IPS-NIHi7 (cell line): ENCODE measurements at regions not wholly inside any gene's neighbourhood (a gene's known extent, or its start where the extent isn't known, plus 50 kb on each side); places are given as distances from the start of the nearest gene placed in this dataset.

ENCODE experiments used
- DNase-seq: peaks from one replicate; pipeline ENCODE4 v3.0.0; 2012; ENCODE audit warnings: mixed read lengths; ENCODE audit errors: extremely low spot score

DNA sequence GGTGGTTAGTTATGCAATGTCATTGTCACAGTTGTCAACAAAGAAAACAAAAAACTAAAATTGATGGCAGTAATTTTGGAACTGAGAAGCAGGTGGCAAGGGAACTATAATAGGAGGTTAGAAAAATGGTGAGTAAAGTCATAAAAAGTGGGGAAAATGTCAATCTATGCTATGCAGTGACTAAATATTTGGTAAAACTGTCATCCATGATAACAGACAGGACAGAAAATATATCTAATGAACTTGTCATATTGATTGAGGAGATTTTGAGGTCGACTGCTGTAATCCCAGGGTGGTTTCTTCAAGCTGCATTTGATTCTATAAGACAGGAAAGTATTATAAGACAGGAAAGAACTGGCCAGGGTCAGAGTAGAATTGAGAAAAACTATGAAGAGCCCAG, 998.4 kb downstream of the IGSF11 start:
- no peak for DNase-seq

DNA sequence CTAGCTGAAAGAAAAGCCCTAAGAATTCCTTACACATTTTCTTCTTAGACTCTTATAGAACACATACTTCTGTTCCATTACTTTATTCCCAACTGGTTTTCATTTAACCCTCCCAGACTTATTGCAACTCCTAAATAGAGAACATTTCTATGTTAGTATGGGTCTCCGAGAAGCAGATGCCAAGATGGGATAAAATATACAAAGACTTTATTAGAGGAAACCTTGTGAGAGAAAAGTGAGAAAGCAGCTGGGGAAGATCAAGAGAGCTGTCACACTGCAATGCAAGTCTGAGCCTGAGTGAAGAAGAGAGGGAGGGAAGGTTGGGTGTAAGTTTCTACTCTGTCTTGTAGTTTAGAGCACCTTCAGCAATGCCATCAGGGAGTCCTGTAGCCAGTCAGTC, 979.3 kb downstream of the IGSF11 start:
- no peak for DNase-seq

DNA sequence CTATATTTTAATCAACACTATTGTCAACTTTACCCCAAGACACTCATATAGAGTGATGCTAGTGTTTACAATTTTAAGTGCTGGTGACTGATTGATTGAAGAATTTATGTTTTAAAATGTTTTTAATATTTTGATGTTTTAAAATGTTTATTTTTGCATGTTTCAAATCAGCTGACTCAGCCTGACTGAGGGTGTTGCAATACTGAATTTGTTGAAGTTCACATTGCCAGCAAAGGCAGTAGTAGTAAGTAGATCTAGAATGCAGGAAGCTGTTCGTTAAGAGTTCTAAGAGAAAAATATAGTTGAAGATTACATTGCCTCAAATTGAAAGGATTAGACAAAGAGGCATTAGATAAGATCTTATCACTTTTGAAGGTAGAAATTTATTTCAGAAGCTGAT, 977.6 kb downstream of the IGSF11 start:
- DNase-seq = no peak

DNA sequence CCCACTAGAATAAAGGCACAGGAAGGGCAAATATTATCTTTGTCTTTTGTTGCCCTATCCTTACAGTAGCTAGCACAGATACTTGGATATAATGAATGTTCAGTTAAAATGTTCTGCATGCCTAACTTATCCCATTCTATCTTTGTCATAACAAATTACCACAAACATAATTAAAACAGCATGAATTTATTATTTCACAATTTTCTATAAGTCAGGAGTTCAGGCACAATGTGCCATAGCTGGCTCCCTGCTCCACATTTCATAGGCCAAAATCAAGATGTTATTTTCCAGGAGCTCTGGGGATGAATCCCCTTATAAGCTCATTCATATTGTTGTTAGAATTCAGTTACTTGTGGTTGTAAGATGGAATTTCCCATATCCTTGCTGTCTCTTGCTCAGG, 975.5 kb downstream of the IGSF11 start:
- DNase-seq = no peak

DNA sequence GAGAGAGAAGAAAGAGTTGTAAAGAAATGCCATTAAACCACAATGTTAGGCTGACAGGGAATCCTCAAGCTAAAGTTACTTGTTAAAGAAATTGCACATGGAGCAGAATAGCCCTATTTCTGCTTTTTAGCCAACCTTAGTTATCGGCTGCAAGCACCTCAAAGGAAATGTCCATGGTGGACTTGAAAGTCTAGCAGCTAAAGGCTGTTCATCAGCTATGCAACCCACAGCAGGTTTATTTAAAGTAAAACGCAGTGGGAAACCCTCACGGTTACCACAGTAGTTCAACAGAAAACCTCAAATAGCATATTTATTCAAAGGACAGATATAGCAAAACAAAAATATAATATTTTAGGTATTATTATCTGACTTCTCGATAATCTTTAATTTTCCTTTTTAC, 967.2 kb downstream of the IGSF11 start:
- no peak for DNase-seq

DNA sequence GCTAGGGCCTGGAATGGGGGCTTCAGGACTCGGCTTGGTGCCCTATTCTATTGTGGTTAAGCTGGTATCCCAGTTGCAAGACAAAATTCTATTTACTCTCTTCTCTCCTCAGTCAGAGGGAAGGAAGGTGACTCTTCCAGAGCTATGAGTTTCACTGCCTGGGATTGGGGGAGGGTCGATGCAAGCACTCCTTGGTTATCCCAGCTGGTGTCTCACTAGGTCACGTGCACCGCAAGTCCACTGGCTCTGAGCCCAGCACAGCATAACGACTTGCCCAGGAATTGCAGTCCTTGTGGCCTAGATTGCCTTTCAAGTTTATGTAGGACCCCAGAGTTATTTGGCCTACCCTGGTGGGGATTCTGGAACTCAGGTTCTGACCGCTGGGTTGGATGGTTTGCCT, 958.8 kb downstream of the IGSF11 start:
- no peak for DNase-seq

DNA sequence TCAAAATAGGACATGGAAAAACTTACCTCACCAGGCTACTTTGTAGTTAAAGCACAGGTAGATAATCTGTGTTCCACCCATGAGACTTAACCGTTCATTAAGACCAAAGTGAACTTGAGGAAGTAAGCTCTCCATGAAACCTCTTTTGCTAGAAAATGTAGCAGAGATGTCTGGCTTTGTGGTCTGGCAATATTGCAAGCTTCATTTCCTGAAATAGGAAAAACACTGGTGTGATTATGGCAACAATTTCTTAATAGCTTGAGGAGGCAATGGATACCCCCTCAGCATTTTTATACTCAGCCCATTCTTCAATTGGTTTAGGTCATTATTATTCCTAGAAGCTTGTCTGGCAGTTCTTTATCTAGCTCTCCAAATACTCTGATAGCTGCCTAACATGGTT, 957.3 kb downstream of the IGSF11 start:
- no peak for DNase-seq

DNA sequence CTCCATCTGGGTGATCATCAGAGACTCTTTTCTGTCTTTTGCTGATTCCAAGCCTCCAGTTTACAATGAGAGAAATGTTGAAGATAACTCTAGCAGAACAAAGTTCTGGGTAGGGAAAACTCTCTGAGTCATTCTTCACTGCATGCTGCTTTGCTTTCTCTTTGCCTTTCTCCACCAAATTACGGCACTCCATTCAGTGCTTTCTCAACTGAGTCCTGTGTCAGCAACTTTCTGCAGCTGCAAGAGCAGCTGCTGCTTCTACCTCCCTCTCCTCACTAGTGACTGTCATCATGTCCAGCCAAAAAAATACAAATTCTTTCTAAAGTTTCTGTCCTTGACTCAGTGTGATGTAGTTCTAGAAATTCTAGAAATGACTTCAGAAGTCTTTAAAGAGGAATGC, 953.8 kb downstream of the IGSF11 start:
- no peak for DNase-seq

DNA sequence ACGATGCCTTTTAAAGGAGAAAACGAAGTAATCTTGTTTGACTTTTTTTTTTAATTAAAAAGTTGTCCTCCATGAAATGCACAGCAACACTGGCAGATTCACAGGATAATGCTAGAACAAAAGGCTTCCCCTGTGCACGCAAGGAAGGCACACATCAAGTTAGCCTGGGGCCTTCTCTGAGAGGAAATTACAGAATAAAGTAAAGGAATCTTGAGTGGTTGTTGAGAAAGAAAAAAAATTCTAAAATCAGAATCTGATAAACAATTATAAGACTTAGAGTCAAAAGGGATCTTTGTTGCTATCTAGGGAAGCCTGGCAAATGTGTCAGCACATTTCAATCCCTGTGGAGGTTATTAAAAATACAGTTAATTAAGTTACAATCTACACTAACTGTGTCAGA, 946.0 kb downstream of the IGSF11 start:
- DNase-seq = no peak

DNA sequence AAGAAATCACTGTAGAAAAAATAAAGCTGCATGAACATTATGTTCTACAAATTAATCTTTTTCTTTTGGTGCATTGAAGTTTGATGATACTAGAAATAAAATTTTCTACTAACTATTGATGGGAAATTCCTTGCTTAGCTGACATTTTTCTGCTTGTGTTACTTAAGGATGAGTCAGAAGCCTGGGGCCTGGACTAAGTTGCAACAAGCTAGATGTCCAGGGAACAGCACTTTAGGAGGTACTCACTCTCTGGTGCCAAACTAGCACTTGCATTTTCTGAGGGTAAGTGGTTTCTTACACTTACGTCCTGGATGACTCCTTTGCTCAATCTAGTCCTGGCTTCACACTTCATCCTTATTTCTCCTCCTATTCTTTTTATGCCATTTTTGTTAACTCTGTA, 945.1 kb downstream of the IGSF11 start:
- DNase-seq = no peak

DNA sequence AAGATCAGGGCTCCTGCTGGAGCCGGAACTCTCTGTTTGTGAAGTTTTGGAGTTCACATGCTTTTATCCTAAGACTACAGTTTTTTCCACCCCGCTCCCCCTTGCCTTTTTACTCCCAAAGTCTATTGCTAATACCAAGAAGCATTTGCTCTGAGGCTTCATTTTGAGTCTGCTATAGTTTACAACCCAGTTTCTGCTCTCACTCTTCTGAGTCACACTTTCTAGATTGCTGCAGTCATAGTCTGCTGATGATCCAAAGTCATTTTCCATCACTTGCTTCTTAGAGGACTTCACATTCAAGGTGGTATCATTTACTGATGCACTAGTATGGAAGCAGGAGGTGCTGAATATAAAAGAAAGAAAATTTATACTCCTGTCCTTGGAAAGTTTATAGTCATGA, 937.4 kb downstream of the IGSF11 start:
- no peak for DNase-seq

DNA sequence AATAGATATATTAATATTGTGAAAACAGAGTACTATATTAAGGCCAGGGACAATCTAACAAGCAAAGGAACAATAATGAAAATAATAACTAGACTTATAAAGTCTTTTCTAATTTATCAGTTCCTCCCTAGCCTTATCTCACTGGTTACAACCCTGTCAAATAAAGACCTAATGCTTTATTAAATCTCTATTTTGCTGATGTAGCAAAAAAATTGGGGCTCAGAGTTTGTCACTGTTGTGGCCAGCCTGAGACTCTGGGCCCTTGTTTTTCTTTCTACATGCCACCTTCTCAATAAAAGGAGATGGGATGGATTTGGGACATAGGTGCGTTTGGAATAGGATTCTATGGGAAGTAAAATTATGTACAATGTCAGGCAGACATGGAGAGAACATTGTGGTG, 937.0 kb downstream of the IGSF11 start:
- no peak for DNase-seq

DNA sequence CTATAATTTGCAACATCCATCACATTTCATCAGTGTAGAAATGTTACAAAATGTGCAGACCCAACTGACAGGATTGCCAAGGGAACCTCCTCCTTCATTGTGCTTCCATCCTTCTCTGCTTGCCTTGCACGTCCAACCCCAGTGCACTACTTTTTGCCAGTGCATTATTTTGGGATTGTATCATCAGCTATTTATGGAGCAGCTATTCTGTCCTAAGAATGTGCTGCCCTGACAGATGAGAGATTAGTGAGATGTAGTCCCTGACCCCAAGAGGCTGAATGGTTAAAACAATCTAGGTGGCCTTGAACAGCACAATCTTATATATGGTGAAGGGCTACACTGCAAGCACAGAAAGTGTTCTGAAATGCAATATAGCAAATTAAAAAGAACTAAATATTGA, 935.8 kb downstream of the IGSF11 start:
- no peak for DNase-seq

DNA sequence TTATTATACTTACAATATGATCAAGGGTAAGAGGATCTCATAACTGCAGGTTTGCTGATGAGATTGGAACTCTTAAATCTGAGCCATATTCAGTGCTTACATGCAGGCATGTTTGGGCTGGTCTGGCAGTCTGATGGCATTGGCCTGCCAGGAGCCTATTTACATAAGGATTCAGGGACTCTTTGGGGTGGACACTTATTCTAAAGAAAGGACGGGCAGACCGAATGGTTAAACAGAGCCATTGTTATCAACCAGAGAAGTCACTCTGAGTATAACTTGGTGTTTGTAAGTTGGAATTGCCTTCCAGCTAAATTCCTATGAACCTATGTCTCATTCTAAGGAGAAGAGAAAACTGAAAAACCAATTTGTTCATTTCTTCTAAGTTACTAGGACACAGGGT, 932.8 kb downstream of the IGSF11 start:
- no peak for DNase-seq

DNA sequence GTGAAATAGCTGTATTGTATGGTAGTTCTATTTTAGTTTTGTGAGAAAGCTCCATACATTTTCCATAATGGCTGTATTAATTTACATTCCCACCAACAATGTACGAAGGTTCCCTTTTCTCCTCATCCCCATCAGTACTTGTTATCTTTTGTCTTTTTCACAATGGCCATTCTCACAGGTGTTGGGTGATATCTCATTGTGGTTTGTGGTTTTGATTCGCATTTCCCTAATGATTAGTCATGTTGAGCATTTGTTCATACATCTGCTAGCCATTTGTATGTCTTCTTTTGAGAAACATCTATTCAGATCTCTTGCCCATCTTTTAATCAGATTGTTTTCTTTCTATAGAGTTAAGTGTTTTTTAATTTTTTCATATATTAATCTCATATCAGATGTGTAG, 931.9 kb downstream of the IGSF11 start:
- no peak for DNase-seq

DNA sequence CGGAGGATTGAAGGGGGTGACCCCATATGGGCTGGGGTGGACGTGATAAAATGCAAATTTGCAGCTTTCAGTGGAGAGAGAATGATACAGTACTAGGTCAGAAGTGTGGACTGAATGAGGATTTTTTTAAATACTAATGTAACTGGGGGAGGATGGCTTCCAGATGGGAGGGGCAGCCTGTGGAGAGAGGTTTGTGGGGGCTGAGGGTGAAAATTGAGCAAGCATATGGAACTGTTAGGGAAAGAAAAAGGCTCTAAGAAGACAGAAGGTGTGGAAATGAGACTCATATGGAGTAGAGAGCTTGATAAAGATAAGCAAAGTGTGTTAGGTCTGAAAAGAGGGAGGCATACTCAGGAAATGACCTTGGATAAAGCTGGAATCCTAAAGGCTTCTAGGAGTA, 926.4 kb downstream of the IGSF11 start:
- no peak for DNase-seq

DNA sequence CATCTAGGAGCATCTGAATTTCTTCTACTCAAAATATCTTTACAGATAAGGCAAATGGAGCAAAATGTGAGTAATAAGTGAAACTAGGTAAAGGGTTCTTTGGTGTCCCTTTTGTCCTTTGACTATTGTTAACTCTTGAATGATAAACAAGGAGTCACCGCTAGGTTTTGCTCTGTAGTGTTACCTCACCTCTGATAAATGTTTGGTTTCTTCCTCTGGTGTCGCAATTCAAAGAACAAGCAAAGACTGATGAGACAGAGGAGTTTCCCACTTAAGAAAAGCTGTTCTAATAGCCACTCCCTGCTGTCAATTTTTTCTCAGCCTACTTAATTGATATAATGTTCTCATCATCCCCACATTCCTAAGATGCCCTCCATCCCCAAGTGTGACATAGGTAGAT, 925.9 kb downstream of the IGSF11 start:
- DNase-seq = no peak

DNA sequence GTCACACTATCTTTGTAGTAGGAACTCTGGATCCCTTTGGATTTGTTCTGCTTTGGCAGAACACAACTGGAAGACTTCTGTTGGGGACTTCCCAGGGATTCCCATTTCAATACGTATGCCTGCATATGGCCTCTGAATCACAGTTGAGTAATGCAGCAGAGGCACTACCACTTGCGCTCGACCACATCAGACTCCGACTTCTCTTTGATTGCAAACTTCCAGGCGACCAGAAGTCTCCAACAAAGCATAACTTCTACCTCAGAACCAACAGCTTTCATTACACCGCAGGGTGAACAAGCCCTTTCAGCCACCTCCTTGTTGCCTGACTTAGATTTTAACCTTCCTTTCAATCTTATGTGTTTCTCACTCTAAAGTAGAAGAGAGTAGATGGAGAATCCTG, 924.4 kb downstream of the IGSF11 start:
- no peak for DNase-seq

DNA sequence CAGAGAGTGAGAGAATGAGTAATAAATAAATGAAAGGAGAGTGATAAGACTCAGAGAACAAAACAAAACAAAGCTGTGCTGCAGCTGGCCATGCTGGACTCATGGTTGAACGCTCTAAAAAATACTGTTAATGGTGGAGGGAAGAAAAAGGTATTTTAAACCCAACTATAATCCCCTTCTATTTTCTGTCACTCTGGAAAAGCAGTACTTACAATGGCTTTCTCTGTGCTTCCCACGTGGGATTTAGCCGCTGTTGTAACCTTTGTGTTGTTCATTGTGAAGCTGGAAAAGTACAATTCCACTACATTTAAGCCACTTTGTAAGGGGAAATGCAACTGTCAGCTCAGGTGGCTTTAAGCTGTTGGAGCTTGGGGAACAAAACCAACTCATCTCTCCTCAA, 917.7 kb downstream of the IGSF11 start:
- DNase-seq = no peak

DNA sequence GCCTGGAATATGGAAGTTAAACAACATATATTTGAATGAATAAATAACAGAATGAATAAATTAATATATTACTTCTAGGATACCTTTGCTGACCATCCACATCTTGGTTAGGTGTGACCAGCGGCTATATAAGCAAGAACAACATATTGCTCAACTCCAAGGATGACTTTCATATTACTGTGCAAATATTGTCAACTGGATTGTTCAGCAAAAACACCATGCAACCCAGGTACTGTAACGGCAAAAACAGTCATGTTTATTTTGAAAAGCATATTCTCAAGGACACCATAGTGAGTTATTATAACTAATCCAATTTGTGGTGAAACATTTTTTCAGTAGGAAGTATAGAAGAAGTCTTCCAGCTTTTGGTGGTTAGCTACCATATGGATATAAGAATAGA, 907.9 kb downstream of the IGSF11 start:
- no peak for DNase-seq

DNA sequence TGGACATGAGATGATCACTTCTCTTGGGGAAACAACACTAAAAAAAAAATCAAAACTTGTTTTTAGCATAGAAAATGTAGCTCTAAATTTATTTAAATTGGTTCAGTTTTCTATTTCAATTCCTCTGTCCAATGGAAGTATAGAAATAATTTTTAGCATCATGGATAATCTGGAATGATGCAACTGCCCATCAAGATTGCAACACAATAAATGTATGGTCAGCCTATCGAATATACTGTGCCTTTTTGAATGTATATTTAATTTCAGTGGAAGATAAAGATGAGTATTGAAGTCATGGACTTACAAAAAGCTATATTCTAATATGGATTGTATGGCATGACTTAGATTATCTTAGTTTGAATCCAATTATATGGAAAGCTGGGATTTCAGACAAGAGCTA, 906.7 kb downstream of the IGSF11 start:
- DNase-seq = no peak

DNA sequence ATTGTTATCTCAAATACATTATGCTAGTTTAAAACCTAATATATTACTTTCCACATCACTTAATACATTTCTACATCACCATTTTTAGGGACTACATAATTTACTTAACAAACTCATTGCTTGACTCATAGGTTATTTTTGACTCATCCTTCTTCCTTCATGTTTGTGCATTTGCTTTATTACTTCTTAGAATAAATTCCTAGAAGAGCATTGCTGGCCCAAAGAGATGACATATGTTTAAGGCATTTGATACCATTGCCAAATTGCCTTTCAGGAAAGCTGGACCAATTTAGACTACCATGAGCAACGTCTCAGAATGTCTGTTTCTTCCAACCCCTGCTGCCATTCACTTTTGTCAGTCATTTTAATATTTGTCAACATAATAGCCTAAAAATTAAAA, 905.8 kb downstream of the IGSF11 start:
- no peak for DNase-seq

DNA sequence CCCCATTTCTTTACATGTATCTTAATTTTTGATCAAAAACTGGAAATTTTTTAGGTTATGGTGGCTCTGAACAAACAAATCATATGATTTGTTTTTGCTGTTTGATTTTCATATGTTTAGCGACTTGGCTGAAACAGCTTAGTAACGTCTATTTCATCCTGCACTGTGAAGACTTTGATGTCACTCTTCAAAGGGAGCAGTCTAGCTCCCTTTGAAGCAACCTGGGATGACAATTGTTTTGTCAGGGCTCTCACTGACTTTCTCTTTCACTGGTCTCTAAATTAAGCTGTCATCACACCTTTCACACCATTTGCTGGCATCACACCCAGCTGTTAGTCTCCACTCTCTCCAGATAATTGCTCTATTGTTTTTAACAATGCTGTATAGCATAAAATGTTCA, 896.9 kb downstream of the IGSF11 start:
- DNase-seq = no peak

DNA sequence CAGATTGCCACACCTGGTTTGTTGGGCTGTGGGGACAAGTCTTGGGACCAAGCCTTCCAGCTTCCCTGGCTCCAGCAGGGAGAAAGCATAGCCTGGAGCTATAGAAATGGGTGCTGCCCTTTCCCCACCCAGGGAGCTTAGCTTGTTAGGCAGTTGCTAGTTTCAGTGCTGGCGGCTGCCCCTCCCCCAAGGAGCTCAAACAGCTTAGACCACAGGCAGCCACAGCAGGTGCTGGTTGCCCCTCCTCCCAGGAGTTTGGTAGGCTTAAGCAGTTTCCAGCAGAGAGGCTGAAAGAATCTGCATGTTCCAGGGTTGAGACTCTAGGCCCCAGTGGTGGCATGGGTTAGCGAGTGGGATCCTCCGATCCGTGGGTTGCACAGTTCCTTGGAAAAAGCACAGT, 889.7 kb downstream of the IGSF11 start:
- peak; percentile 14 for DNase-seq
